Uterus (tissue), 3 donors: ENCODE measurements at regions not wholly inside any gene's neighbourhood (a gene's known extent, or its start where the extent isn't known, plus 50 kb on each side); places are given as distances from the start of the nearest gene placed in this dataset.

Source experiments
- DNase-seq, 2 donors: peaks; one replicate each; pipeline ENCODE4 v3.0.0-alpha.2; 2019 to 2020
- H3K27ac ChIP-seq, 2 donors: fragments of 200-600 bp; sonication (generic); 1 replicate in 1 of 2; 2 replicates in 1 of 2; pipeline ENCODE4 v1.5.1; 2016 to 2018
- H3K27me3 ChIP-seq, 2 donors: fragments of 200-600 bp; sonication (generic); one replicate each; pipeline ENCODE4 v1.5.1; 2018 to 2019; ENCODE audit warnings: control low read depth in 1 of 2
- H3K36me3 ChIP-seq, 2 donors: fragments of 200-600 bp; sonication (generic); one replicate each; pipeline ENCODE4 v1.5.1; 2019; ENCODE audit warnings: control low read depth in 1 of 2
- H3K4me1 ChIP-seq, 2 donors: fragments of 200-600 bp; sonication (generic); one replicate each; pipeline ENCODE4 v1.5.1; 2018 to 2019; ENCODE audit warnings: control low read depth in 1 of 2
- H3K4me3 ChIP-seq, 2 donors: fragments of 200-600 bp; sonication (generic); 1 replicate in 1 of 2; 2 replicates in 1 of 2; pipeline ENCODE4 v1.5.1; 2018 to 2019; ENCODE audit warnings: mild to moderate bottlenecking in 1 of 2
- H3K9me3 ChIP-seq, 2 donors: fragments of 200-600 bp; sonication (generic); one replicate each; pipeline ENCODE4 v1.5.1; 2019; ENCODE audit warnings: control low read depth in 1 of 2
- POLR2A ChIP-seq, 2 donors: fragments of 450-650 bp; IDR thresholded peaks; one replicate each; pipeline ENCODE4 v1.6.1; 2016; ENCODE audit warnings: antibody characterized with exemption in 2 of 2, mild to moderate bottlenecking in 1 of 2, moderate library complexity in 1 of 2
- intact Hi-C: fragments of 100-400 bp; cut with DNase I; formaldehyde crosslinking; loops from one replicate; pipeline ENCODE4 v1.15.1; 2023; ENCODE audit warnings: low total_unique reads
- TF ChIP-seq, protein P1 (sequence below), 4 experiments: fragments of 200-600 bp in 2 of 4; fragments of 450-650 bp in 2 of 4; sonication (generic) in 2 of 4; IDR thresholded peaks; one replicate each; pipeline ENCODE4 v1.5.1; 2016 to 2019; ENCODE audit warnings: antibody characterized with exemption in 4 of 4, mild to moderate bottlenecking in 2 of 4, moderate library complexity in 1 of 4
- donor health status: DM: yes; HTN: yes; CAD: no.

DNA sequence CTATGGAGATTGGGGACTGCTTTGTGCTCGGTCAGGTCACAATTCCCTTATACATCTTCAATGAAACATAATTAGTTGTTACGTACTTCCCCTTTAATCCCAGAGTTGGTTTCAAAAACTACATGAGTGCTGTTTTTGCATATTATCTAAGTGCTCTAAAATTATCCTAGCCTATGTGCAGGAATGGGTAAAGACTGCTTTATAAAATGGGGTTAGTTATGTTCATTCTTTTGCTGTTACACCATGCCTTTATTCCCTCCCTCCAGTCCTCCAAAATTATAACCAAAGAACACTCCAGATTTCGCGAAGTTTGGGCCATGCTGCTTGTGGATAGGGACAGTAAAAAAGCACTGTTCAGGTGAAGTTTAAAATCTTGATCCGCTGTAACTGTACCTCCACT lies 173.9 kb upstream of the SNX7 start:
- Histone ChIP-seq H3K4me1 (no peaks in the 10 kb centered on the region), H3K27me3 (no peaks in the 10 kb centered on the region), H3K4me3 (no peak overlapping the region), H3K27ac (no peak overlapping the region), H3K36me3 (no peaks in the 10 kb centered on the region), H3K9me3 (no peaks in the 10 kb centered on the region)
- DNase-seq = no peak
- intact Hi-C loops = no loop called here
- no peak for TF ChIP-seq POLR2A (IDR thresholded peaks at IDR 0.05)
- TF ChIP-seq, protein P1, sequence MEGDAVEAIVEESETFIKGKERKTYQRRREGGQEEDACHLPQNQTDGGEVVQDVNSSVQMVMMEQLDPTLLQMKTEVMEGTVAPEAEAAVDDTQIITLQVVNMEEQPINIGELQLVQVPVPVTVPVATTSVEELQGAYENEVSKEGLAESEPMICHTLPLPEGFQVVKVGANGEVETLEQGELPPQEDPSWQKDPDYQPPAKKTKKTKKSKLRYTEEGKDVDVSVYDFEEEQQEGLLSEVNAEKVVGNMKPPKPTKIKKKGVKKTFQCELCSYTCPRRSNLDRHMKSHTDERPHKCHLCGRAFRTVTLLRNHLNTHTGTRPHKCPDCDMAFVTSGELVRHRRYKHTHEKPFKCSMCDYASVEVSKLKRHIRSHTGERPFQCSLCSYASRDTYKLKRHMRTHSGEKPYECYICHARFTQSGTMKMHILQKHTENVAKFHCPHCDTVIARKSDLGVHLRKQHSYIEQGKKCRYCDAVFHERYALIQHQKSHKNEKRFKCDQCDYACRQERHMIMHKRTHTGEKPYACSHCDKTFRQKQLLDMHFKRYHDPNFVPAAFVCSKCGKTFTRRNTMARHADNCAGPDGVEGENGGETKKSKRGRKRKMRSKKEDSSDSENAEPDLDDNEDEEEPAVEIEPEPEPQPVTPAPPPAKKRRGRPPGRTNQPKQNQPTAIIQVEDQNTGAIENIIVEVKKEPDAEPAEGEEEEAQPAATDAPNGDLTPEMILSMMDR (IDR thresholded peaks at IDR 0.05) = no peak

DNA sequence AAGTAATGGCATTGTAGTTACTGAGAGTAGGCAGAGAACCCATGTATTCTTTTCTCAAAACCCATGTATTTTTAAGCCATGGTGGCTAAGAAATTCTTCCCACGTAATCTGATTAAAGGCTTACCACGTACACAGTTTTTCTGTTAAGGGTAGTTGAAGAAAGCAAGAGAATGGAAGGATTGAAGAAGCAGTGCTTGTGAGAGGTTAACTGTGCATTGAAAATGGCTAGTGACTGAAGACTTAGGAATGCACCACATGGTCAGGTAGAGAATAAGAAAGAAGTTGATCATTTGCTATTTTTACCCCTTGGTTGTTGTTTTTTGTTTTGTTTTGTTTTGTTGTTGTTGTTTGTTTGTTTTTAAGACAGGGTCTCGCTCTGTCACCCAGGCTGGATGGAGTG lies 178.9 kb upstream of the SNX7 start:
- no peaks in the 10 kb centered on the region for H3K36me3 ChIP-seq
- no peak for DNase-seq
- no peaks in the 10 kb centered on the region for H3K4me1 ChIP-seq
- no peaks in the 10 kb centered on the region for H3K27me3 ChIP-seq
- no peak overlapping the region for H3K4me3 ChIP-seq
- no peaks in the 10 kb centered on the region for H3K9me3 ChIP-seq
- intact Hi-C loops = no loop called here
- TF ChIP-seq, protein P1 (IDR thresholded peaks at IDR 0.05) = no peak
- no peak for TF ChIP-seq POLR2A (IDR thresholded peaks at IDR 0.05)
- no peak overlapping the region for H3K27ac ChIP-seq

DNA sequence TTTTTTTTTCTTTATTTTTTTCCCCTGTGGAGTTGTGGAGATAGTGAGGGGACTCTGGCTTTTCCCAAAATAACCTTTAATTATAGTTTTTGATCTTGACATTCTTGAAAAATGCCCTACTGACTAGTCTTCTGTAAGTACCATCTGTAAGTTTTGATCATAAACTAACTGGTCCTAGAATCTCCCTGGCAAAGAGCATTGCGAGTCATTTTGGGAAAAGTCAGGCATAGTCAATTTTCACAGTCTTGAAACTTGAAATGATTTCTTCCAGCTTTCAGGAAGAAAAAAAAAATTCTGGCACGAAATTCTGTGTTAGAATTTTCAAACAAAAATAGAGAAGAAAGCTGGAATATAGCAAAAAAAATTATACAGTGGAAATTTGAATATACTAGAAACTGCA lies 181.2 kb upstream of the SNX7 start:
- Histone ChIP-seq H3K27me3 (no peaks in the 10 kb centered on the region), H3K4me3 (no peak overlapping the region), H3K27ac (no peak overlapping the region), H3K4me1 (no peaks in the 10 kb centered on the region), H3K36me3 (no peaks in the 10 kb centered on the region), H3K9me3 (no peaks in the 10 kb centered on the region)
- no peak for DNase-seq
- intact Hi-C loops = no loop called here
- no peak for TF ChIP-seq POLR2A (IDR thresholded peaks at IDR 0.05)
- TF ChIP-seq, protein P1 (IDR thresholded peaks at IDR 0.05) = no peak

DNA sequence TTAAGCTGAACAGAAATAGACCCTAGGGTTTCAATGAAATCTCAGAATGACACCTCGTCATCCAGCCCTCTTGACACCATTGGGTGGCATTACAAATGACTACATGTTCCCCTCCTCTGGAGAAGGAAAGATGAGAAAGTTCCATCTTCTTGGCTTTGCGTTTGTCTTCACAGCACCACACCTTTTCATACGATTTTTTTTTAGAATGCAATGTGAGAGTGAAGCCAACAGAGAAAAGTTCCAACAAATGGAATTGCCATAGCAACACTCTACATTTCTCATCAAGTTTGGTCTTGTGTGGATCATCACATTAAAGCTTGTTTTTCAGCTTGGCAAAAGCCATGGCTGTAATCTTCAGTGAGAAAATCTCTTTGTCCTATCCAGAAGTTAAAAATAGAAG lies 183.4 kb upstream of the SNX7 start:
- intact Hi-C loops = no loop called here
- TF ChIP-seq, protein P1 (IDR thresholded peaks at IDR 0.05) = no peak
- no peak for TF ChIP-seq POLR2A (IDR thresholded peaks at IDR 0.05)
- no peaks in the 10 kb centered on the region for H3K4me1 ChIP-seq
- H3K4me3 ChIP-seq = no peak overlapping the region
- no peak overlapping the region for H3K27ac ChIP-seq
- H3K9me3 ChIP-seq = no peaks in the 10 kb centered on the region
- H3K36me3 ChIP-seq = no peaks in the 10 kb centered on the region
- no peaks in the 10 kb centered on the region for H3K27me3 ChIP-seq
- no peak for DNase-seq

DNA sequence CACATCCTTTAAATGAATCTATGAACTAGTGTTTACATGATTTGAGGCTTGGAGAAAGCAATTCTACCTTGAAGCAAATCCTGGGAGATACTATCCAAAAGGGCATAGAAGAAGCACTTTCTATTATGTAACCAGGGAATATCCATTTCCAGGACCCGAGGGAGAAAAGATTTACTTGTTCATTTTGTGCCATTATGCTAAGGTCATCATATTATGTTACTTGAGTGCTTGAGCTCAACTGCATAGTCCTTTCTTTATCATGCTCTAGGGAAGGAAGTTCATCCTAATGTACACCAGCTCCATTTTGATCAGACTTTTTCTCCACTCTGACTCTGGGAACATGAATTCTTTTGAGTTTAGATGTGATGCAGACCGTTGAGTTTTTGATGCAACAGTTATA lies 188.6 kb upstream of the SNX7 start:
- no peaks in the 10 kb centered on the region for H3K36me3 ChIP-seq
- intact Hi-C loops = no loop called here
- H3K27me3 ChIP-seq = no peaks in the 10 kb centered on the region
- TF ChIP-seq POLR2A (IDR thresholded peaks at IDR 0.05) = no peak
- H3K9me3 ChIP-seq = no peaks in the 10 kb centered on the region
- no peak for DNase-seq
- no peaks in the 10 kb centered on the region for H3K4me1 ChIP-seq
- H3K27ac ChIP-seq = no peak overlapping the region
- H3K4me3 ChIP-seq = no peak overlapping the region

DNA sequence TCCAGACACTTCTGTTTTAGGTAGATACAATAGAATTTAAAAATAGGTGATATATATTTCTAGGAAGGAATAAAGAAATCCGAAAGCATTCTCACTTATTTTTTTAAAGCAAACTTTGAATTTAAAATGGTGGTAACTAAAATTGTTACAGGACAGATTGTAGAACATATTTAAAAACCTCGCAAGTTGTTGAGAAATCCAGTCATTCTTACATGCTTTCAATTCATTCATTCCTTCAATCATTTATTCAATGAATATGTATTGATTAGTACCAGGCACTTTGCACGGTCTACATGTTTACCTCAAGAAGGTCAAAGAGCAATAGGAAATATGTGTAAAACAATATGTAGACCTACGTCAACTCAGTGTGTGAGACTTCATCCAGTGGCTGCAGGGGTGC lies 189.9 kb upstream of the SNX7 start:
- Histone ChIP-seq H3K36me3 (no peaks in the 10 kb centered on the region), H3K27ac (no peak overlapping the region), H3K9me3 (no peaks in the 10 kb centered on the region), H3K27me3 (no peaks in the 10 kb centered on the region), H3K4me1 (no peaks in the 10 kb centered on the region), H3K4me3 (no peak overlapping the region)
- no peak for DNase-seq
- no peak for TF ChIP-seq POLR2A (IDR thresholded peaks at IDR 0.05)
- TF ChIP-seq, protein P1 (IDR thresholded peaks at IDR 0.05) = no peak
- intact Hi-C loops = no loop called here
